Esophagus mucosa (tissue), 1 donor: ENCODE measurements at regions not wholly inside any gene's neighbourhood (a gene's known extent, or its start where the extent isn't known, plus 50 kb on each side); places are given as distances from the start of the nearest gene placed in this dataset.

Experiments used
- ATAC-seq: fragments of 200-7000 bp; cut with Tn5 transposase; one replicate; pipeline ENCODE4 v1.9.1; 2020
- donor health status: DM: yes; HTN: yes; CAD: no.

DNA sequence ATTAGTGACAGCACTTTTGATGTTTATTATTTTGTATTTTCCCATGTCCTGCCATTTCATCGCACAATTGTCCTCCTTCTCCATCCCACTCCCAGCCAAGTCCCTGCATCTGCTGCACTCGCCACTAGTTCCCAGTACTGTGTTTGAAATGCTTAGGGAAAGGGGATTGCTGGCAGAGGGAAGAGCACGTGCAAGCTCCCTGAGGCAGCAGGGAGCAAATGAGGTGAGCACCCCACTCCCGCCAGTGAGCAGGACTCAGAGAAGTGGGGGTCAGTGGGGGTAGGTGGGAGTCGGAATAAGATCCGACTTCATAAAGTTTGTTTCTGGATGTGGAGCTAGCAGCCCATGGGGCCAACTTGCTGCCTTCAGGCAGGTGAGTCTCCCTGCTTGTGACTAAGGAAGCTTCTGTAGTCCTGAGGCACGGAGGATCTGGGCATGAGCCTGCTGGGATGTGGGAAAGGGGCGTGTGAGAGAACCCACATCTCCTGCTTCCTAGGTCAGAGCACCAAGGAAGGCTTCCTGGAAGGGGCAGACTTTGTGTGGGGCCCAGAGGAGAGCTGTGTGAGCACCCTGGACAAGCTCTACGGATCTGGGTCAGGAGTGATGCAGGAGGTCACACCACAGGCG is 99.7 kb upstream of the TLE3 start:
- no peak for ATAC-seq

DNA sequence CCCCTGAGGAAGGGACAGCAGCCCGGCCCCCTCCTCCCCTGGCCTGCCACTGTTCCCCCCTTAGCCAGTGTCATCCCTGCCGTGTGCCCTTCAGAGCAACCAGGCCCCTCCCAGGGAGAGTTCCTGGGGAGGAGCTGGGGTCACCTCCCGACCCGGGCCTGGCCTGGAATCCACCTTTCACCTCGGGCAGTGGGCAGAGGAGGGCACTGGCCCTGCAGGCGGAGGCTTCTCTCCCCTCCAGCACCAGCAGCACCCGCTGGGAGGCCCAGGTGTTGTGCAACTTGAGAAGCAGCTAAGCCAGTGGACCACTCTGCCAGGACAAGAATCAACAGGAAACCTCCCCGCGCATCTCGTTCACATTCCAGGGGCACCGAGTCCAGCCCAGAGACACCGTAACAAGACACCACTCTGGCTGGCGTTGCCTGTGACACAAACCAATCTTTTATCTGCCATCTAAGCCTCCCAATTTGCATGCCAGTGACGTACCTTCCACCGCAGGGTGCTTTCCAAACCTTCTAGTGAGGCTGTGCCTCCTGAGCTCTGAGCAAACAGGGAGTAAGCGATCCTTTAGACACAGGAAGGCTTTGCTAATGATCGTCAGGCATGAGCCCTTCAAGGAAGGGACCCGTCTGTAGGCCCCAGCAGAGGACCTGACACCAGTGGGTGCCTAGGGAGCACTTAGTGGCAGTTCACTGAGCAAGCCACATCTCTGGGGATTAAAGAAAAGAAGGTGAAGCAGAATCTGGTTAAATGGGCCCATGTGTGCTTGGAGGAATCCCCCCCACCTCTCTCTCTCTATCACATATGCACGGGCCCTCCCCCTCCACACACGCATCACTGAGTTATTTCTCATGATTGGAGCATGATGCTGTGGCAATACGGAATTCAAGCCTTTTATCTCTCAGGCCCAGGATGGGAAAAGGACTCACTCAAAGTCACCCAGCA is 98.9 kb upstream of the TLE3 start:
- ATAC-seq, result peak; percentile 87

DNA sequence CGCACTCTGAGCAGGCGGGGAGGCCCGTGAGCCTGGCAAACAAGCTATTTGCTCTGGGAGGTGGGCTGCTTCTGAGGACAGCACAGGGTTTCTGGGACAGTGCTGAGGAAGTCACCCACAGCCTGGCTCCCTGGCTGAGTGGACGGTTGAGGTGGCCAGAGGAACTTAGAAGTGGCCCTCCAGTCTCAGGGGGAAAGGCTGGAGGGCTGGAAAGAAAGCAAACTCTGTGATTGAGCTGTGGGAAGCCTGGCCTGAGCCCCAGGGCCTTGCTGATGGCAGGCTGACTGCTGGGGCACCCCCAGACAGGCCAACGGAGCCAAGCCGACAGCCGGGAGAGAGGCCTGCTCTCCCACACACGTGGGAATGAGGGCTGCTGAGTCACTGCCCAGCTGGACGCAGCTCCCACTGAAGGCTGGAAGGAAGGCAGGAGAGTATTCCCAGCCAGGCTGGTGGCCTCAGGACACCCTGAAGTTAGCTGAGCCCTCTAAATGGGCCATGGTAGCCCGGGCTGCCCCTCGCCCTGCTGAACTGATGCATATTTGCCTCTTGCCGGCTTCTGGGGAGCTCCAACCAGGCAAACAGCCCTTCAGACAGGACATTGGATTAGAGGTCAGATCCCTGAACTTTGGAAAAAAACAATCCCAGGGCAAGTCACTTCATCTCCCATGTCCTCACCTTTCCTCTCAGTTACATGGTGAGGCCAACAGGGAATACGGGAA is 98.0 kb upstream of the TLE3 start:
- peak; percentile 27 for ATAC-seq

GRCh38 chr15:70195171-70195570 is 97.5 kb upstream of the TLE3 start:
- ATAC-seq, result peak; percentile 4

DNA sequence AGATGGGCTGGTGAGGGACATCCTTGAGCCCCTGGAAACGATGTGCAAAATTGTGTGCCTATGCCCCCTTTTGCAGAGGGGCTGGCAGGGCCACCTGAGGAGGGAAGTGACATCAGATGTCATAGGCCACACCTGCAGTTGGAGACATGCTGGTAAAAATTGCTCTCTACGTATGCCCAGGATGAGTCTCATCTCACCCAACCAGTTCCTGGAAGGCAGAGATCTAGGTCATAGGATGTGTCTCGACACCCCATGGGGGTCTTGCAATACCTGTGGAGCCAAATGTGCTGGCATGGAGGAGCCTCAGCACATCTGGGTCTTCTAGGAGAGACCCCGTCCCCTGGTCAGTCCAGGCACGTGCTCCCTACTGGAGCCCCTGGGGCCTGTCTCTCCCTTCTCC is 96.5 kb upstream of the TLE3 start:
- ATAC-seq, result no peak

GRCh38 chr15:70193734-70194133 is 96.0 kb upstream of the TLE3 start:
- ATAC-seq, result no peak

GRCh38 chr15:70192490-70192889 is 94.8 kb upstream of the TLE3 start:
- no peak for ATAC-seq

- no peak for ATAC-seq
These were observed 94.3 kb upstream of the TLE3 start for GRCh38 chr15:70192041-70192440.

- ATAC-seq, result no peak
These were observed 93.2 kb upstream of the TLE3 start for GRCh38 chr15:70190965-70191364.

DNA sequence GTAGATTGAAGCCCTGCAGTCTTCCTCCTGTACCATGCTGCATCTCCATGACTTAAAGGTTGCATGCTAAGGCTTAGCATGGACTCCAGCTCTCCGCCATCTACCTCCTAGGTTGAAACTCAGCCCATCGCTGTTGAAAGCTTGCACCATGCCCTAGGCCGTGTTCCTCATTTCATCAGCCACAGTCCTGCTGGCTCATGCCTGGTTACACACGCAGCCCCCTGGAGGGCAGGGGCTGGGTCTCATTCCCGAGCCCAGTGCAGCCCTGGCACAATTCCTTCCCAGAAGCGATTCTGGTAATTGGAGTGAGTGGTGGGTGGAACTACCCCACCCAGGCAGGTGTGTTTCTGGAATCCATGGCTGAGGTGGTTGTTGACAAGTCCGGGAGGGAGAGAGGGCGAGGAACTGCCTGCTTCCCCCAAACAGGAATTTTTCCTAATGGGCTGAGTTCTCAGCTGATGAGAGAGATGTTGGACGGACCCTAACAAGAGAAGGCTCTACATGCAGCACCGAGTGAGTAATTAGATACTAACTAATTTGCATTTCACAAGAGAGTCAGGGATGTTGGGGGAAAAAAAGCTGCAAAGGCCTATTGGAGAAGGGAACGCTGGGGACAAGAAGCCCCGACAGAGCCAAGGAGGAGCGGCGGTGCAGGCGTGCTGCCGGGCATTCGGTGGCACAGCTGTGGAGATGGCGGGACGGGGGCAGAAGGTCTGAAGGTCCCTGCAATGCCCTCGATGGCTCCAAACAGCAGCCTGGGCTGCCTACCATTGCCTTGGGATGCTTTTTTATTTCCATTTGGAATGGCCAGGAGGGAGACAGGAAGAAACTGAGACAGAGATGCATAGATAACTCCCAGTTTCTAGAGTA is 92.3 kb upstream of the TLE3 start:
- no peak for ATAC-seq

- no peak for ATAC-seq
These were observed 90.6 kb upstream of the TLE3 start for GRCh38 chr15:70188286-70188685.

GRCh38 chr15:70187331-70187730 is 89.6 kb upstream of the TLE3 start:
- no peak for ATAC-seq

DNA sequence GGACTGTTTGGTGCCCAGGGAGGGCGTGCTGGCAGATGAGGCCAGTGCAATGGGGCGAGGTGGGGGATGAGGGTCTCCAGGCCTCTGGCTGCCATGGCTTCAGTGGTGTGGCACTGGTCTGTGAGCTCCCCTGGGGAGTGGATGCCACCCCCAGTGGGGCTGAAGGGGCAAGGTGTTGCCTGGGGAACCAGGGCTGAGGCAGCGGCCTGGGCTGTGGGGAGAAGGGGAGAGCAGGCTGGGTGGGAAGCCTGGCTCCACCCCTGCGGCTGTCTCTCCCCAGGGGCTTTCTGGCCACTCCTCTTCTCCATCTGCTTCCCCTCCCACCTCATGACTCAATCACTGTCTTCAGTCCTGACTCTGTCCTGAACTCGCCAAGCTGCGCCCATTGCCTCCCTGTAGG is 88.4 kb upstream of the TLE3 start:
- ATAC-seq, result no peak

GRCh38 chr15:70185251-70185711 is 87.6 kb upstream of the TLE3 start:
- no peak for ATAC-seq

DNA sequence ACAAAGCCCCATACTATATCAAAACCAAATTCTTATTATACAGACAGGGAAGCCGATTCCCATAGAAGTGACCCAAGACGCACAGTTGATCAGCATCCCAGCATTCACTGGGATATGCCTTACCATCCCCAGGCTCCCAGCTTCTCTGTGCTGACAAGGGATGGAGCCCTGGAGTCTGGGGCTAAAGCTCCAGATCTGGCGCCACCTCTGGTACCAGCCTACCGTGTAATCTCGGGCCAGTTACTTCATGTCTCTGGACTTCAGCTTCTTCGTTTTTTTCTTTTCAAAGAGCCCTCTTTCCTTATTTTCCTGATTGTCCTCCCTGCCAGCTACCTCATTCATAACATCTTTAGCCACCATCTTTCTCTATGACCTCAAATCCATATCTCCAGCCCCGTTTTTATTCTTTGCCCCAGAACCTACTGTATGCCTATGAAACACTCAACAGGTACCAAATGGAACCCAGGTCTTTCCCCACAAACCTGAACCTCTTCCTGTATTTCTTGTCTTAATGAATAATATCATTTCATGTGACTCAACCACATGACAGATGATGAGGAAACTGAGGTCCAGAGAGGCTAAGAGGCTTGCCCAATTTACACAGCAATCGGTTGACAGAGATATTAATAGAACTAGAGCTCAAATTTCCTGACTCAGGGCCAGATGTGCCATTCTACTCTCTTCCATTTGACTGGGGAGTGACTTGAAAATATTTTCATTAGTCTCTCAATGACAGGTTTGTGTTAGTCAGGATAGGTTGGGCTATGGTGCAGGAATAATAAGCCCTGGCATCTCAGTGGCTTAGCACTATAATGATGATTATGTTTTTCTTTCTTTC is 85.4 kb upstream of the TLE3 start:
- peak; percentile 79 for ATAC-seq

- no peak for ATAC-seq
These were observed 84.0 kb upstream of the TLE3 start for GRCh38 chr15:70181626-70182255.

- ATAC-seq, result no peak
These were observed 82.6 kb upstream of the TLE3 start for GRCh38 chr15:70180186-70180875.

- ATAC-seq, result no peak
These were observed 81.7 kb upstream of the TLE3 start for GRCh38 chr15:70179309-70179892.

- no peak for ATAC-seq
These were observed 80.8 kb upstream of the TLE3 start for GRCh38 chr15:70178335-70179084.
